ENCODE measurements at regions not wholly inside any gene's neighbourhood (a gene's known extent, or its start where the extent isn't known, plus 50 kb on each side); places are given as distances from the start of the nearest gene placed in this dataset.

- CTCF ChIA-PET: no interaction called here
- TF ChIP-seq CTCF (IDR thresholded peaks at IDR 0.05; ENCODE audit: insufficient read depth in 1 of 2, low read depth in 1 of 2, low read length in 1 of 2, severe bottlenecking in 1 of 2, unreplicated experiment in 1 of 2): no peak
- Histone ChIP-seq H3K36me3 (ENCODE audit: control insufficient read depth, insufficient read depth, low read length) (no peaks in the 10 kb centered on the region), H3K9me3 (no peaks in the 10 kb centered on the region), H3K4me3 (ENCODE audit: low read depth, low read length) (no peak overlapping the region), H3K4me1 (no peaks in the 10 kb centered on the region), H3K27me3 (replicated peaks; ENCODE audit: control insufficient read depth, insufficient read depth, low read length) (no peaks in the 10 kb centered on the region)
- Mint-ChIP-seq H3K27ac (ENCODE audit: unreplicated experiment) (no peak overlapping the region), H3K4me3 (ENCODE audit: unreplicated experiment) (no peak overlapping the region), H3K27me3 (ENCODE audit: insufficient read depth, unreplicated experiment) (no peaks in the 10 kb centered on the region), H3K9me3 (ENCODE audit: unreplicated experiment) (no peaks in the 10 kb centered on the region), H3K4me1 (ENCODE audit: low read depth, unreplicated experiment) (no peaks in the 10 kb centered on the region), H3K36me3 (ENCODE audit: insufficient read depth, unreplicated experiment) (no peaks in the 10 kb centered on the region)
- no peak for DNase-seq
- POLR2A ChIA-PET: no interaction called here
- no TSS peak for BruUV-seq (replicated peaks)
- intact Hi-C loops (cut with micrococcal nuclease; ENCODE audit: unreplicated experiment): no loop called here
Measured at GRCh38 chr1:239262538-239262937, 123.8 kb upstream of the CHRM3 start.

- TF ChIP-seq CTCF (IDR thresholded peaks at IDR 0.05; ENCODE audit: insufficient read depth in 1 of 2, low read depth in 1 of 2, low read length in 1 of 2, severe bottlenecking in 1 of 2, unreplicated experiment in 1 of 2): no peak
- peaks cover 5% of the 10 kb centered on the region for H3K9me3 Mint-ChIP-seq (ENCODE audit: unreplicated experiment)
- H3K36me3 Mint-ChIP-seq (ENCODE audit: insufficient read depth, unreplicated experiment): no peaks in the 10 kb centered on the region
- BruUV-seq (replicated peaks): no TSS peak
- H3K27me3 ChIP-seq (replicated peaks; ENCODE audit: control insufficient read depth, insufficient read depth, low read length): no peaks in the 10 kb centered on the region
- no peaks in the 10 kb centered on the region for H3K27me3 Mint-ChIP-seq (ENCODE audit: insufficient read depth, unreplicated experiment)
- intact Hi-C loops (cut with micrococcal nuclease; ENCODE audit: unreplicated experiment): no loop called here
- no peak overlapping the region for H3K4me3 Mint-ChIP-seq (ENCODE audit: unreplicated experiment)
- no peaks in the 10 kb centered on the region for H3K36me3 ChIP-seq (ENCODE audit: control insufficient read depth, insufficient read depth, low read length)
- H3K4me3 ChIP-seq (ENCODE audit: low read depth, low read length): no peak overlapping the region
- H3K9me3 ChIP-seq: no peaks in the 10 kb centered on the region
- ChIA-PET CTCF (no interaction called here), POLR2A (no interaction called here)
- H3K4me1 ChIP-seq: no peaks in the 10 kb centered on the region
- no peak for DNase-seq
- no peak overlapping the region for H3K27ac Mint-ChIP-seq (ENCODE audit: unreplicated experiment)
- H3K4me1 Mint-ChIP-seq (ENCODE audit: low read depth, unreplicated experiment): no peaks in the 10 kb centered on the region
Measured at GRCh38 chr1:239261521-239261920, 124.8 kb upstream of the CHRM3 start.

GRCh38 chr1:239260842-239261241 lies 125.5 kb upstream of the CHRM3 start:
- Histone ChIP-seq H3K27me3 (replicated peaks; ENCODE audit: control insufficient read depth, insufficient read depth, low read length) (no peaks in the 10 kb centered on the region), H3K4me1 (no peaks in the 10 kb centered on the region), H3K4me3 (ENCODE audit: low read depth, low read length) (no peak overlapping the region), H3K36me3 (ENCODE audit: control insufficient read depth, insufficient read depth, low read length) (no peaks in the 10 kb centered on the region), H3K9me3 (no peaks in the 10 kb centered on the region)
- ChIA-PET POLR2A (no interaction called here), CTCF (no interaction called here)
- intact Hi-C loops (cut with micrococcal nuclease; ENCODE audit: unreplicated experiment): no loop called here
- Mint-ChIP-seq H3K4me3 (ENCODE audit: unreplicated experiment) (no peak overlapping the region), H3K4me1 (ENCODE audit: low read depth, unreplicated experiment) (no peaks in the 10 kb centered on the region), H3K36me3 (ENCODE audit: insufficient read depth, unreplicated experiment) (no peaks in the 10 kb centered on the region), H3K27me3 (ENCODE audit: insufficient read depth, unreplicated experiment) (no peaks in the 10 kb centered on the region), H3K27ac (ENCODE audit: unreplicated experiment) (no peak overlapping the region), H3K9me3 (ENCODE audit: unreplicated experiment) (peaks cover 11% of the 10 kb centered on the region)
- no peak for TF ChIP-seq CTCF (IDR thresholded peaks at IDR 0.05; ENCODE audit: insufficient read depth in 1 of 2, low read depth in 1 of 2, low read length in 1 of 2, severe bottlenecking in 1 of 2, unreplicated experiment in 1 of 2)
- DNase-seq: no peak
- no TSS peak for BruUV-seq (replicated peaks)

Data from Caco-2 (cell line).